IPS-NIHi7 (cell line): ENCODE measurements at regions not wholly inside any gene's neighbourhood (a gene's known extent, or its start where the extent isn't known, plus 50 kb on each side); places are given as distances from the start of the nearest gene placed in this dataset.
"Not testable (repeated sequence)": the region's sequence is repeated elsewhere in the genome, so short reads cannot be mapped to it uniquely, and the experiment has no call there.

Source experiments
- DNase-seq: peaks from one replicate; pipeline ENCODE4 v3.0.0; 2012; ENCODE audit warnings: mixed read lengths; ENCODE audit errors: extremely low spot score

GRCh38 chr10:47166808-47167581 is 133.0 kb upstream of the GDF10 start:
- DNase-seq = not testable (repeated sequence)

- DNase-seq = no peak
These were observed 132.4 kb upstream of the GDF10 start for GRCh38 chr10:47167591-47167990.

- DNase-seq = no peak
These were observed 130.4 kb upstream of the GDF10 start for GRCh38 chr10:47169581-47169980.

GRCh38 chr10:47173929-47174442 is 126.0 kb upstream of the GDF10 start:
- no peak for DNase-seq

- DNase-seq = no peak
These were observed 124.5 kb upstream of the GDF10 start for GRCh38 chr10:47175181-47176123.

GRCh38 chr10:47176206-47176902 is 123.6 kb upstream of the GDF10 start:
- no peak for DNase-seq

- DNase-seq = no peak
These were observed 122.8 kb upstream of the GDF10 start for GRCh38 chr10:47176903-47177868.

- DNase-seq = no peak
These were observed 121.3 kb upstream of the GDF10 start for GRCh38 chr10:47178537-47179290.

GRCh38 chr10:47179291-47179647 is 120.7 kb upstream of the GDF10 start:
- no peak for DNase-seq

- DNase-seq = no peak
These were observed 118.7 kb upstream of the GDF10 start for GRCh38 chr10:47181052-47181849.

- no peak for DNase-seq
These were observed 116.9 kb upstream of the GDF10 start for GRCh38 chr10:47182934-47183703.

GRCh38 chr10:47183704-47184041 is 116.3 kb upstream of the GDF10 start:
- DNase-seq = no peak

GRCh38 chr10:47184273-47184672 is 115.7 kb upstream of the GDF10 start:
- DNase-seq = no peak

GRCh38 chr10:47184724-47185330 is 115.2 kb upstream of the GDF10 start:
- no peak for DNase-seq

GRCh38 chr10:47186941-47187340 is 113.1 kb upstream of the GDF10 start:
- DNase-seq = no peak

- no peak for DNase-seq
These were observed 112.4 kb upstream of the GDF10 start for GRCh38 chr10:47187592-47187991.

GRCh38 chr10:47188156-47188555 is 111.8 kb upstream of the GDF10 start:
- no peak for DNase-seq

GRCh38 chr10:47189802-47190201 is 110.2 kb upstream of the GDF10 start:
- DNase-seq = no peak
